GM12878 (cell line): ENCODE measurements at regions not wholly inside any gene's neighbourhood (a gene's known extent, or its start where the extent isn't known, plus 50 kb on each side); places are given as distances from the start of the nearest gene placed in this dataset.

ENCODE experiments used
- ATAC-seq: fragments of 200-7000 bp; cut with Tn5 transposase; 3 replicates; pipeline ENCODE4 v1.9.1; 2020; ENCODE audit warnings: mild to moderate bottlenecking, moderate library complexity
- BruUV-seq: library from RNA; stranded (reverse); fragments of 400-500 nt; replicated peaks from 2 replicates; lab custom pipeline; 2021; lab: Mats Ljungman, UMichigan
- CTCF ChIA-PET: fragments of 300-600 bp; sonication (Branson Sonifier 250); formaldehyde crosslinking; extraction: SDS; loops from one replicate; lab custom pipeline; 2021; ENCODE audit warnings: inconsistent platforms; lab: Yijun Ruan, JAX
- POLR2A ChIA-PET: fragments of 350-600 bp; formaldehyde crosslinking; extraction: SDS; loops from one replicate; lab custom pipeline; 2021; ENCODE audit warnings: inconsistent platforms; lab: Charles Lee
- RAD21 ChIA-PET: fragments of 300-600 bp; sonication (Branson Sonifier 250); formaldehyde crosslinking; loops from one replicate; lab custom pipeline; 2023; ENCODE audit warnings: antibody characterized with exemption; ENCODE audit not compliant: unreplicated experiment; lab: Charles Lee
- SMC1A ChIA-PET: fragments of 300-600 bp; sonication (Branson Sonifier 250); formaldehyde crosslinking; loops from one replicate; lab custom pipeline; 2023; ENCODE audit not compliant: unreplicated experiment, uncharacterized antibody; lab: Charles Lee
- DNase-seq: peaks from one replicate; pipeline ENCODE4 v3.0.0-alpha.2; 2011; ENCODE audit warnings: low read depth, low spot score
- FAIRE-seq: peaks from 3 replicates; lab custom pipeline; 2011; peaks lifted over from hg19 to GRCh38; lab: Jason Lieb, UNC
- H2AFZ ChIP-seq: 2 replicates; pipeline ENCODE4 v1.6.0; 2011; ENCODE audit warnings: low read depth, low read length, control low read depth; ENCODE audit not compliant: control insufficient read depth
- H3K27ac ChIP-seq: 2 replicates; pipeline ENCODE4 v1.5.1; 2011; ENCODE audit warnings: control low read depth; ENCODE audit not compliant: control insufficient read depth, insufficient read depth
- H3K27me3 ChIP-seq, 2 experiments: replicated peaks in 1 of 2; 2 replicates each; pipeline versions ENCODE4 v1.6.0 to v1.6.1; 2011; ENCODE audit warnings: low read length in 1 of 2; ENCODE audit not compliant: control insufficient read depth in 2 of 2, insufficient read depth in 2 of 2
- H3K36me3 ChIP-seq, 2 experiments: 2 replicates each; pipeline ENCODE4 v1.5.1; 2011; ENCODE audit warnings: low read length in 1 of 2; ENCODE audit not compliant: control insufficient read depth in 2 of 2, insufficient read depth in 2 of 2
- H3K4me1 ChIP-seq: 2 replicates; pipeline ENCODE4 v1.6.1; 2011; ENCODE audit warnings: mild to moderate bottlenecking, low read length, moderate library complexity, mixed read lengths; ENCODE audit not compliant: control insufficient read depth, insufficient read depth
- H3K4me2 ChIP-seq: 2 replicates; pipeline ENCODE4 v1.6.0; 2011; ENCODE audit warnings: control low read depth; ENCODE audit not compliant: control insufficient read depth, insufficient read depth
- H3K4me3 ChIP-seq: fragments of 200-600 bp; sonication (generic); 2 replicates; pipeline ENCODE4 v1.5.1; 2016
- H3K79me2 ChIP-seq: 2 replicates; pipeline ENCODE4 v1.6.0; 2011; ENCODE audit warnings: low read length; ENCODE audit not compliant: control insufficient read depth, insufficient read depth
- H3K9ac ChIP-seq: 2 replicates; pipeline ENCODE4 v1.8.0; 2011; ENCODE audit warnings: low read length, control low read depth, mixed read lengths; ENCODE audit not compliant: control insufficient read depth, insufficient read depth
- H3K9me3 ChIP-seq: replicated peaks from 3 replicates; pipeline ENCODE4 v1.5.1; 2011; ENCODE audit warnings: mild to moderate bottlenecking, low read length; ENCODE audit not compliant: control insufficient read depth, insufficient read depth
- H4K20me1 ChIP-seq: 2 replicates; pipeline ENCODE4 v1.6.0; 2011; ENCODE audit not compliant: control insufficient read depth, insufficient read depth
- CHD4 ChIP-seq: fragments of 200-600 bp; sonication (generic); IDR thresholded peaks from 2 replicates; pipeline ENCODE4 v1.6.1; 2016; ENCODE audit warnings: mild to moderate bottlenecking
- EZH2 ChIP-seq: IDR thresholded peaks from 2 replicates; pipeline ENCODE4 v1.6.1; 2012; ENCODE audit warnings: low read depth, mild to moderate bottlenecking, control low read depth, inconsistent platforms, low read length, borderline replicate concordance; ENCODE audit not compliant: control insufficient read depth
- IKZF2 ChIP-seq, 2 experiments: fragments of 450-650 bp; IDR thresholded peaks; 2 replicates each; pipeline ENCODE4 v1.6.1; 2017; ENCODE audit warnings: mild to moderate bottlenecking in 2 of 2, moderate library complexity in 2 of 2
- KLF5 ChIP-seq: fragments of 450-650 bp; IDR thresholded peaks from 2 replicates; pipeline ENCODE4 v1.6.1; 2014; ENCODE audit warnings: mild to moderate bottlenecking; ENCODE audit not compliant: partially characterized antibody
- MEF2A ChIP-seq: IDR thresholded peaks from 2 replicates; pipeline ENCODE4 v1.6.1; 2011; ENCODE audit warnings: low read depth, mild to moderate bottlenecking, low read length, moderate library complexity; ENCODE audit not compliant: insufficient read depth
- PKNOX1 ChIP-seq: fragments of 450-650 bp; IDR thresholded peaks from 2 replicates; pipeline ENCODE4 v1.6.1; 2016; ENCODE audit warnings: mild to moderate bottlenecking
- RB1 ChIP-seq: fragments of 450-650 bp; formaldehyde crosslinking; IDR thresholded peaks from 2 replicates; pipeline ENCODE4 v1.6.1; 2017; ENCODE audit warnings: mild to moderate bottlenecking, borderline replicate concordance
- RBBP5 ChIP-seq: fragments of 200-600 bp; sonication (generic); conservative IDR thresholded peaks from 2 replicates; pipeline ENCODE4 v1.6.1; 2016
- RUNX3 ChIP-seq: IDR thresholded peaks from 2 replicates; pipeline ENCODE4 v1.6.1; 2012; ENCODE audit warnings: low read length, inconsistent platforms
- TCF7 ChIP-seq: IDR thresholded peaks from 2 replicates; pipeline ENCODE4 v1.6.1; 2014; ENCODE audit warnings: antibody characterized with exemption, borderline replicate concordance
- WGBS: methylation state at CpG from one replicate; pipeline ENCODE4 v1.1.6; 2016; ENCODE audit warnings: low lambda C conversion rate; ENCODE audit not compliant: insufficient replicate concordance, insufficient coverage; ENCODE audit errors: missing lambda C conversion rate; 5-methylcytosine and 5-hydroxymethylcytosine counted together
- in situ Hi-C: fragments of 300-500 bp; cut with MboI; formaldehyde crosslinking; loops from 9 replicates; pipeline ENCODE4 v1.14.3; 2018; ENCODE audit warnings: mixed read lengths
- intact Hi-C: fragments of 100-400 bp; cut with micrococcal nuclease; formaldehyde crosslinking; loops from one replicate; pipeline ENCODE4 v1.14.2; 2022; ENCODE audit not compliant: unreplicated experiment

GRCh38 chr6:120320481-120321162 lies 971.1 kb upstream of the MAN1A1 start:
- Histone ChIP-seq H3K36me3 (no peaks in the 10 kb centered on the region), H3K4me3 (no peak overlapping the region), H3K9ac (no peak overlapping the region), H3K4me2 (no peak overlapping the region), H2AFZ (no peak overlapping the region), H3K27me3 (no peaks in the 10 kb centered on the region), H4K20me1 (no peaks in the 10 kb centered on the region), H3K79me2 (no peaks in the 10 kb centered on the region)
- no peak for FAIRE-seq
- DNase-seq = no peak
- in situ Hi-C loops = no loop called here
- ChIA-PET RAD21 (no interaction called here), CTCF (no interaction called here)
- peak; percentile 36; the same call in 1 of the 3 replicates for ATAC-seq
- no peak for TF ChIP-seq RUNX3
- TF ChIP-seq CHD4 = no peak
- no peak for TF ChIP-seq KLF5
- no peak for TF ChIP-seq TCF7
- no peak for TF ChIP-seq EZH2
- no peak for TF ChIP-seq MEF2A
- no peak for TF ChIP-seq RBBP5
- TF ChIP-seq IKZF2 (IDR thresholded peaks at IDR 0.05) = no peak
- TF ChIP-seq PKNOX1 = no peak
- TF ChIP-seq RB1 = no peak
- TF ChIP-seq, all 136 proteins: peak for 0
- SMC1A ChIA-PET = no interaction called here
- no TSS peak for BruUV-seq
- POLR2A ChIA-PET = no interaction called here
- Histone ChIP-seq H3K27ac (no peak overlapping the region), H3K9me3 (no peaks in the 10 kb centered on the region), H3K4me1 (no peaks in the 10 kb centered on the region)
- intact Hi-C loops = no loop called here
- 0% methylated on average over 2 of the region's 2 CpGs for WGBS
